ENCODE measurements at regions not wholly inside any gene's neighbourhood (a gene's known extent, or its start where the extent isn't known, plus 50 kb on each side); places are given as distances from the start of the nearest gene placed in this dataset.

GRCh38 chr4:81836716-81837115 is 365.0 kb upstream of the RASGEF1B start:
- CTCF ChIA-PET: interaction anchor here (2.3 kb wide), 1 partner anchor 370 kb away, joined by 6 read pairs; no protein-coding TSS in a partner anchor
- Mint-ChIP-seq H3K36me3 (no peaks in the 10 kb centered on the region), H3K4me1 (ENCODE audit: low read depth) (peaks cover 20% of the 10 kb centered on the region), H3K9me3 (no peaks in the 10 kb centered on the region), H3K4me3 (no peak overlapping the region), H3K27me3 (no peaks in the 10 kb centered on the region), H3K27ac (no peak overlapping the region)
- intact Hi-C loops (cut with micrococcal nuclease): no loop called here
- POLR2A ChIA-PET: no interaction called here
- DNase-seq: no peak

- Mint-ChIP-seq H3K4me1 (ENCODE audit: low read depth) (peaks cover 1% of the 10 kb centered on the region), H3K27ac (no peak overlapping the region), H3K4me3 (no peak overlapping the region), H3K27me3 (no peaks in the 10 kb centered on the region), H3K36me3 (no peaks in the 10 kb centered on the region), H3K9me3 (no peaks in the 10 kb centered on the region)
- no peak for DNase-seq
- ChIA-PET POLR2A (no interaction called here), CTCF (no interaction called here)
- intact Hi-C loops (cut with micrococcal nuclease): no loop called here
Measured at GRCh38 chr4:81833576-81833975, 361.9 kb upstream of the RASGEF1B start.

GRCh38 chr4:81828991-81829390 is 357.3 kb upstream of the RASGEF1B start:
- Mint-ChIP-seq H3K4me3 (no peak overlapping the region), H3K4me1 (ENCODE audit: low read depth) (peaks cover 15% of the 10 kb centered on the region), H3K27me3 (peaks cover 7% of the 10 kb centered on the region), H3K36me3 (no peaks in the 10 kb centered on the region), H3K9me3 (no peaks in the 10 kb centered on the region), H3K27ac (no peak overlapping the region)
- intact Hi-C loops (cut with micrococcal nuclease): loop anchor here (1.0 to 10.0 kb wide), 5 partner anchors 10 to 357 kb away; partner anchors contain the start of gene RASGEF1B
- POLR2A ChIA-PET: no interaction called here
- DNase-seq: no peak
- CTCF ChIA-PET: interaction anchor here (2.1 to 2.2 kb wide), 2 partner anchors 15 to 361 kb away, joined by 6 to 10 read pairs; no protein-coding TSS in a partner anchor

GRCh38 chr4:81827577-81828202 is 356.0 kb upstream of the RASGEF1B start:
- Mint-ChIP-seq H3K36me3 (no peaks in the 10 kb centered on the region), H3K4me3 (no peak overlapping the region), H3K27me3 (peaks cover 7% of the 10 kb centered on the region), H3K27ac (peak overlapping the region; percentile 16), H3K9me3 (no peaks in the 10 kb centered on the region), H3K4me1 (ENCODE audit: low read depth) (peaks cover 15% of the 10 kb centered on the region)
- intact Hi-C loops (cut with micrococcal nuclease): loop anchor here (1.0 to 10.0 kb wide), 5 partner anchors 12 to 355 kb away; partner anchors contain the start of gene RASGEF1B
- ChIA-PET POLR2A (no interaction called here), CTCF (interaction anchor here (1.6 to 2.2 kb wide), 3 partner anchors 12 to 360 kb away, joined by 4 to 10 read pairs (median 6); no protein-coding TSS in a partner anchor)
- DNase-seq: peak; percentile 49

- ChIA-PET CTCF (interaction anchor here (1.6 kb wide), 1 partner anchor 12 kb away, joined by 4 read pairs; no protein-coding TSS in a partner anchor), POLR2A (interaction anchor here (1.1 kb wide), 1 partner anchor 12 kb away, joined by 4 read pairs; no protein-coding TSS in a partner anchor)
- peaks cover 15% of the 10 kb centered on the region for H3K4me1 Mint-ChIP-seq (ENCODE audit: low read depth)
- peaks cover 7% of the 10 kb centered on the region for H3K27me3 Mint-ChIP-seq
- intact Hi-C loops (cut with micrococcal nuclease): loop anchor here (5.0 to 10.0 kb wide), 2 partner anchors 102 to 355 kb away; partner anchors contain the start of gene RASGEF1B
- H3K27ac Mint-ChIP-seq: no peak overlapping the region
- no peak for DNase-seq
- H3K9me3 Mint-ChIP-seq: no peaks in the 10 kb centered on the region
- no peaks in the 10 kb centered on the region for H3K36me3 Mint-ChIP-seq
- H3K4me3 Mint-ChIP-seq: no peak overlapping the region
Measured at GRCh38 chr4:81826817-81827424, 355.2 kb upstream of the RASGEF1B start.

GRCh38 chr4:81826335-81826734 is 354.6 kb upstream of the RASGEF1B start:
- H3K27ac Mint-ChIP-seq: no peak overlapping the region
- no peaks in the 10 kb centered on the region for H3K36me3 Mint-ChIP-seq
- intact Hi-C loops (cut with micrococcal nuclease): loop anchor here (5.0 to 10.0 kb wide), 2 partner anchors 102 to 354 kb away; partner anchors contain the start of gene RASGEF1B
- H3K27me3 Mint-ChIP-seq: peaks cover 7% of the 10 kb centered on the region
- no peaks in the 10 kb centered on the region for H3K9me3 Mint-ChIP-seq
- no peak overlapping the region for H3K4me3 Mint-ChIP-seq
- ChIA-PET POLR2A (interaction anchor here (1.1 kb wide), 1 partner anchor 13 kb away, joined by 4 read pairs; no protein-coding TSS in a partner anchor), CTCF (interaction anchor here (1.6 kb wide), 1 partner anchor 13 kb away, joined by 4 read pairs; no protein-coding TSS in a partner anchor)
- DNase-seq: no peak
- peaks cover 15% of the 10 kb centered on the region for H3K4me1 Mint-ChIP-seq (ENCODE audit: low read depth)

- H3K9me3 Mint-ChIP-seq: no peaks in the 10 kb centered on the region
- DNase-seq: no peak
- peaks cover 14% of the 10 kb centered on the region for H3K27me3 Mint-ChIP-seq
- POLR2A ChIA-PET: no interaction called here
- H3K4me1 Mint-ChIP-seq (ENCODE audit: low read depth): no peaks in the 10 kb centered on the region
- no peak overlapping the region for H3K27ac Mint-ChIP-seq
- H3K4me3 Mint-ChIP-seq: no peak overlapping the region
- CTCF ChIA-PET: no interaction called here
- no peaks in the 10 kb centered on the region for H3K36me3 Mint-ChIP-seq
- intact Hi-C loops (cut with micrococcal nuclease): no loop called here
Measured at GRCh38 chr4:81818385-81818920, 346.7 kb upstream of the RASGEF1B start.

GRCh38 chr4:81816031-81816761 is 344.5 kb upstream of the RASGEF1B start:
- Mint-ChIP-seq H3K4me1 (ENCODE audit: low read depth) (no peaks in the 10 kb centered on the region), H3K9me3 (no peaks in the 10 kb centered on the region), H3K27me3 (peaks cover 19% of the 10 kb centered on the region), H3K27ac (no peak overlapping the region), H3K36me3 (no peaks in the 10 kb centered on the region), H3K4me3 (no peak overlapping the region)
- DNase-seq: no peak
- intact Hi-C loops (cut with micrococcal nuclease): no loop called here
- CTCF ChIA-PET: no interaction called here
- POLR2A ChIA-PET: no interaction called here

GRCh38 chr4:81814987-81815541 is 343.4 kb upstream of the RASGEF1B start:
- POLR2A ChIA-PET: no interaction called here
- Mint-ChIP-seq H3K4me3 (no peak overlapping the region), H3K27me3 (peaks cover 15% of the 10 kb centered on the region)

GRCh38 chr4:81811562-81812293 is 340.0 kb upstream of the RASGEF1B start:
- intact Hi-C loops (cut with micrococcal nuclease): no loop called here
- no peaks in the 10 kb centered on the region for H3K4me1 Mint-ChIP-seq (ENCODE audit: low read depth)
- H3K36me3 Mint-ChIP-seq: no peaks in the 10 kb centered on the region
- H3K9me3 Mint-ChIP-seq: no peaks in the 10 kb centered on the region
- POLR2A ChIA-PET: no interaction called here
- no peak overlapping the region for H3K4me3 Mint-ChIP-seq
- no peak for DNase-seq
- H3K27ac Mint-ChIP-seq: no peak overlapping the region
- peaks cover 9% of the 10 kb centered on the region for H3K27me3 Mint-ChIP-seq
- CTCF ChIA-PET: no interaction called here

More at GRCh38 chr4:81814987-81815541, 343.4 kb upstream of the RASGEF1B start:
- H3K9me3 Mint-ChIP-seq: no peaks in the 10 kb centered on the region
- no peaks in the 10 kb centered on the region for H3K36me3 Mint-ChIP-seq
- H3K4me1 Mint-ChIP-seq (ENCODE audit: low read depth): no peaks in the 10 kb centered on the region
- CTCF ChIA-PET: no interaction called here
- DNase-seq: no peak
- no peak overlapping the region for H3K27ac Mint-ChIP-seq
- intact Hi-C loops (cut with micrococcal nuclease): no loop called here

- Mint-ChIP-seq H3K9me3 (no peaks in the 10 kb centered on the region), H3K27ac (no peak overlapping the region), H3K4me1 (ENCODE audit: low read depth) (no peaks in the 10 kb centered on the region), H3K4me3 (no peak overlapping the region), H3K27me3 (peaks cover 8% of the 10 kb centered on the region), H3K36me3 (no peaks in the 10 kb centered on the region)
- ChIA-PET CTCF (interaction anchor here (0.8 kb wide), 1 partner anchor 93 kb away, joined by 3 read pairs; no protein-coding TSS in a partner anchor), POLR2A (interaction anchor here (0.7 kb wide), 1 partner anchor 457 kb away, joined by 4 read pairs; no protein-coding TSS in a partner anchor)
- intact Hi-C loops (cut with micrococcal nuclease): no loop called here
- no peak for DNase-seq
Measured at GRCh38 chr4:81808011-81808672, 336.4 kb upstream of the RASGEF1B start.

All from activated CD4-positive, alpha-beta memory T cell treated with anti-CD3 and anti-CD28 coated beads for 36 hours (primary cell).